Lung (tissue), 11 donors: ENCODE measurements at regions not wholly inside any gene's neighbourhood (a gene's known extent, or its start where the extent isn't known, plus 50 kb on each side); places are given as distances from the start of the nearest gene placed in this dataset.
"Not testable (repeated sequence)": the region's sequence is repeated elsewhere in the genome, so short reads cannot be mapped to it uniquely, and the experiment has no call there.

ENCODE experiments used
- ATAC-seq: fragments of 200-7000 bp; cut with Tn5 transposase; one replicate; pipeline ENCODE4 v1.9.1; 2020; ENCODE audit warnings: moderate number of reproducible peaks; ENCODE audit not compliant: insufficient read depth, low FRiP score
- DNase-seq, 3 donors: peaks; one replicate each; pipeline ENCODE4 v3.0.0-alpha.2; 2013 to 2017
- H3K27ac ChIP-seq, 2 donors: one replicate each; pipeline ENCODE4 v1.5.1; 2013; ENCODE audit warnings: mild to moderate bottlenecking in 2 of 2, moderate library complexity in 2 of 2, control low read depth in 1 of 2, inconsistent platforms in 1 of 2, low read depth in 1 of 2, low read length in 1 of 2
- H3K27me3 ChIP-seq, 3 donors: one replicate each; pipeline ENCODE4 v1.5.1; 2013; ENCODE audit warnings: low read length in 2 of 3; ENCODE audit not compliant: control insufficient read depth in 3 of 3, insufficient read depth in 3 of 3
- H3K36me3 ChIP-seq, 4 donors: one replicate each; pipeline ENCODE4 v1.5.1; 2013; ENCODE audit warnings: low read length in 4 of 4, mild to moderate bottlenecking in 1 of 4, moderate library complexity in 1 of 4; ENCODE audit not compliant: control insufficient read depth in 4 of 4, insufficient read depth in 4 of 4
- H3K4me1 ChIP-seq, 5 donors: one replicate each; pipeline ENCODE4 v1.5.1; 2013; ENCODE audit warnings: low read length in 5 of 5, mild to moderate bottlenecking in 2 of 5, moderate library complexity in 1 of 5; ENCODE audit not compliant: control insufficient read depth in 5 of 5, insufficient read depth in 5 of 5
- H3K4me3 ChIP-seq: one replicate; pipeline ENCODE4 v1.5.1; 2013; ENCODE audit warnings: mild to moderate bottlenecking, control low read depth, moderate library complexity
- H3K9ac ChIP-seq, 2 donors: one replicate each; pipeline ENCODE4 v1.5.1; 2013; ENCODE audit warnings: low read length in 2 of 2, control low read depth in 1 of 2; ENCODE audit not compliant: insufficient read depth in 1 of 2
- H3K9me3 ChIP-seq, 4 donors: one replicate each; pipeline ENCODE4 v1.5.1; 2013; ENCODE audit warnings: low read length in 3 of 4, mild to moderate bottlenecking in 1 of 4, moderate library complexity in 1 of 4; ENCODE audit not compliant: control insufficient read depth in 4 of 4, insufficient read depth in 3 of 4
- CTCF ChIP-seq: IDR thresholded peaks from 2 replicates; pipeline ENCODE4 v1.5.1; 2012; ENCODE audit warnings: mild to moderate bottlenecking; ENCODE audit errors: control extremely low read depth, extremely low read depth
- WGBS, 2 donors: extraction: QIAGEN DNeasy Blood & Tissue Kit; methylation state at CpG; one replicate each; pipeline ENCODE4 v1.1.7; 2013; 5-methylcytosine and 5-hydroxymethylcytosine counted together
- donor health status: control.
- donor health status: control.
- donor health status: Bipolar disorder and iron deficiency.
- donor health status: healthy.
- donor health status: DM: yes; HTN: yes; CAD: no.

- no peak for TF ChIP-seq CTCF
- DNase-seq (no peak), ATAC-seq (no peak)
- WGBS, 2 donors, result 48 to 64% methylated on average over 4 of the region's 4 CpGs
- Histone ChIP-seq H3K4me3 (no peak overlapping the region), H3K9ac (no peak overlapping the region), H3K36me3 (no peaks in the 10 kb centered on the region), H3K9me3 (peaks cover 0 to 8% (median 0%) of the 10 kb centered on the region in 4 donors), H3K27ac (no peak overlapping the region), H3K27me3 (no peaks in the 10 kb centered on the region), H3K4me1 (peaks cover 0 to under 1% (median 0%) of the 10 kb centered on the region in 5 donors)
These were observed 53.8 kb upstream of the LYRM9 start for GRCh38 chr17:27947005-27947406.

- WGBS, 2 donors, result 72 to 76% methylated on average over 3 of the region's 3 CpGs
- Histone ChIP-seq H3K4me1 (peaks cover 0 to 2% (median 0%) of the 10 kb centered on the region in 5 donors), H3K4me3 (no peak overlapping the region), H3K36me3 (no peaks in the 10 kb centered on the region), H3K9ac (no peak overlapping the region), H3K9me3 (peaks cover 0 to 4% (median 0%) of the 10 kb centered on the region in 4 donors), H3K27me3 (peaks cover 0 to 5% (median 0%) of the 10 kb centered on the region in 3 donors), H3K27ac (no peak overlapping the region)
- TF ChIP-seq CTCF, result no peak
- ATAC-seq (no peak), DNase-seq (no peak)
These were observed 56.1 kb upstream of the LYRM9 start for GRCh38 chr17:27949304-27949703.

DNA sequence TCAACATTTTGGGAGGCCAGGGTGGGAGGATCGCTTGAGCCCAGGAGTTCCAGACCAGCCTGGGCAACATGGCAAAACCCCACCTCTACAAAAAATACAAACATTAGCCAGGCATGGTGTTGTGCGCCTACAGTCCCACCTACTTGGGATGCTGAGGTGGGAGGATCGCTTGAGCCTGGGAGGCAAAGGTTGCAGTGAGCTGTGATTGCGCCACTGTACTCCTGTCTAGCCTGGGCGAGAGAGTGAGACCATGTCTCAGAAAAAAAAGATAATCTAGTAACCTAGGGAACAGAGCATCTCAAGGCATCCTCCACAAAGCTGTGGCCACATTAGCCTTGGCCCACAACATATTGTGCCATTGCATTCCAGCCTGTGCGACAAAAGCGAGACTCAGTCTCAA, 57.1 kb upstream of the LYRM9 start:
- not testable (repeated sequence) for H3K27ac ChIP-seq, H3K9me3 ChIP-seq, DNase-seq, H3K9ac ChIP-seq, H3K27me3 ChIP-seq, H3K36me3 ChIP-seq, H3K4me1 ChIP-seq, ATAC-seq, H3K4me3 ChIP-seq
- 91% methylated on average over 7 of the region's 7 CpGs for WGBS, 2 donors

GRCh38 chr17:27950995-27951394, 57.8 kb upstream of the LYRM9 start:
- Histone ChIP-seq H3K27me3 (peaks cover 0 to 5% (median 0%) of the 10 kb centered on the region in 3 donors), H3K27ac (no peak overlapping the region), H3K36me3 (no peaks in the 10 kb centered on the region), H3K4me1 (peaks cover 0 to 2% (median 0%) of the 10 kb centered on the region in 5 donors), H3K9me3 (peaks cover 0 to 2% (median 0%) of the 10 kb centered on the region in 4 donors), H3K9ac (no peak overlapping the region), H3K4me3 (no peak overlapping the region)
- TF ChIP-seq CTCF, result no peak
- ATAC-seq (no peak), DNase-seq (no peak)
- WGBS, 2 donors, result 69 to 75% methylated on average over 5 of the region's 5 CpGs
